B cell (primary cell): ENCODE measurements at regions not wholly inside any gene's neighbourhood (a gene's known extent, or its start where the extent isn't known, plus 50 kb on each side); places are given as distances from the start of the nearest gene placed in this dataset.

Experiments used
- ATAC-seq: fragments of 200-7000 bp; cut with Tn5 transposase; one replicate; pipeline ENCODE4 v1.10.0; 2021; ENCODE audit warnings: low read depth, mild to moderate bottlenecking, moderate number of reproducible peaks, moderate library complexity
- CTCF ChIA-PET: fragments of 350-600 bp; sonication (Branson Sonifier 250); formaldehyde crosslinking; loops from one replicate; lab custom pipeline; 2021; ENCODE audit warnings: antibody characterized with exemption, inconsistent platforms; lab: Charles Lee
- POLR2A ChIA-PET: fragments of 350-600 bp; sonication (Branson Sonifier 250); formaldehyde crosslinking; loops from one replicate; lab custom pipeline; 2021; ENCODE audit warnings: antibody characterized with exemption; lab: Charles Lee
- DNase-seq: peaks from one replicate; pipeline ENCODE4 v3.0.0; 2013
- H2AFZ ChIP-seq: 2 replicates; pipeline ENCODE4 v1.6.1; 2012; ENCODE audit warnings: mild to moderate bottlenecking, low read depth, low read length; ENCODE audit not compliant: insufficient read depth, poor library complexity, severe bottlenecking
- H3K27ac ChIP-seq, 2 donors: 1 replicate in 1 of 2; 2 replicates in 1 of 2; pipeline ENCODE4 v1.5.1; 2012 to 2013; ENCODE audit warnings: low read length in 2 of 2, mild to moderate bottlenecking in 2 of 2, moderate library complexity in 1 of 2
- H3K27me3 ChIP-seq, 4 experiments: fragments of 200-600 bp in 1 of 4; sonication (generic) in 1 of 4; replicated peaks in 1 of 4; 1 replicate in 2 of 4; 2 replicates in 2 of 4; pipeline versions ENCODE4 v1.6.1 to v1.7.0; 2013 to 2016; ENCODE audit warnings: low read length in 3 of 4, mild to moderate bottlenecking in 2 of 4, mixed read lengths in 1 of 4, moderate library complexity in 1 of 4; ENCODE audit not compliant: insufficient read depth in 4 of 4, control insufficient read depth in 3 of 4; ENCODE audit errors: control extremely low read depth in 1 of 4
- H3K36me3 ChIP-seq, 2 experiments: replicated peaks in 1 of 2; 1 replicate in 1 of 2; 2 replicates in 1 of 2; pipeline versions ENCODE4 v1.6.1 to v1.7.1; 2013; ENCODE audit warnings: low read length in 1 of 2; ENCODE audit not compliant: insufficient read depth in 2 of 2, control insufficient read depth in 1 of 2; ENCODE audit errors: control extremely low read depth in 1 of 2, extremely low read depth in 1 of 2
- H3K4me1 ChIP-seq, 2 donors: fragments of 200-600 bp in 1 of 2; sonication (generic) in 1 of 2; 1 replicate in 1 of 2; 2 replicates in 1 of 2; pipeline versions ENCODE4 v1.5.1 to v1.6.1; 2013 to 2017; ENCODE audit warnings: low read length in 2 of 2; ENCODE audit not compliant: control insufficient read depth in 2 of 2, insufficient read depth in 2 of 2
- H3K4me2 ChIP-seq: replicated peaks from 2 replicates; pipeline ENCODE3; 2012; ENCODE audit warnings: mild to moderate bottlenecking, low read depth, low read length; ENCODE audit not compliant: poor library complexity, severe bottlenecking
- H3K4me3 ChIP-seq, 5 experiments: fragments of 200-600 bp in 1 of 5; sonication (generic) in 1 of 5; 1 replicate in 3 of 5; 2 replicates in 2 of 5; pipeline versions ENCODE4 v1.5.1 to v1.7.0; 2011 to 2016; ENCODE audit warnings: low read length in 4 of 5, mild to moderate bottlenecking in 4 of 5, low read depth in 2 of 5, control low read depth in 1 of 5, moderate library complexity in 1 of 5; ENCODE audit not compliant: insufficient read depth in 1 of 5; ENCODE audit errors: control extremely low read depth in 1 of 5, extremely low read depth in 1 of 5
- H3K79me2 ChIP-seq: fragments of 200-600 bp; sonication (generic); one replicate; pipeline ENCODE4 v1.6.0; 2016; ENCODE audit warnings: low read length; ENCODE audit not compliant: control insufficient read depth, insufficient read depth
- H3K9ac ChIP-seq: fragments of 200-600 bp; sonication (generic); 2 replicates; pipeline ENCODE4 v1.6.1; 2017; ENCODE audit warnings: mild to moderate bottlenecking, low read length, moderate library complexity
- H3K9me3 ChIP-seq, 3 donors: one replicate each; pipeline versions ENCODE4 v1.6.1 to v1.7.1; 2013; ENCODE audit warnings: low read length in 2 of 3; ENCODE audit not compliant: control insufficient read depth in 2 of 3, insufficient read depth in 1 of 3; ENCODE audit errors: control extremely low read depth in 1 of 3
- H4K20me1 ChIP-seq: 2 replicates; pipeline ENCODE4 v1.6.0; 2012; ENCODE audit warnings: mild to moderate bottlenecking, low read length; ENCODE audit not compliant: insufficient read depth, control insufficient read depth, poor library complexity, severe bottlenecking
- H3K27ac Mint-ChIP-seq: one replicate; pipeline ENCODE4 v1.8.0; 2021; ENCODE audit warnings: mixed read lengths
- H3K27me3 Mint-ChIP-seq: one replicate; pipeline ENCODE4 v1.8.0; 2021; ENCODE audit warnings: mixed read lengths
- H3K4me1 Mint-ChIP-seq: one replicate; pipeline ENCODE4 v1.8.0; 2021; ENCODE audit warnings: mixed read lengths
- H3K4me3 Mint-ChIP-seq: one replicate; pipeline ENCODE4 v1.8.0; 2021; ENCODE audit warnings: mixed read lengths
- H3K9me3 Mint-ChIP-seq: one replicate; pipeline ENCODE4 v1.8.0; 2022; ENCODE audit warnings: mixed read lengths; ENCODE audit not compliant: insufficient read depth
- CTCF ChIP-seq: fragments of 200-600 bp; IDR thresholded peaks from one replicate; pipeline ENCODE4 v1.8.0; 2022; ENCODE audit warnings: antibody characterized with exemption, mild to moderate bottlenecking
- EZH2 ChIP-seq: IDR thresholded peaks from 2 replicates; pipeline ENCODE4 v1.6.1; 2012; ENCODE audit warnings: borderline replicate concordance, low read depth, mild to moderate bottlenecking, moderate library complexity, low read length; ENCODE audit not compliant: insufficient read depth, poor library complexity, severe bottlenecking
- WGBS: methylation state at CpG from one replicate; pipeline ENCODE4 v1.1.5; 2013; ENCODE audit warnings: missing lambda C conversion rate; ENCODE audit not compliant: insufficient coverage; 5-methylcytosine and 5-hydroxymethylcytosine counted together
- intact Hi-C: fragments of 100-400 bp; cut with micrococcal nuclease; formaldehyde crosslinking; loops from one replicate; pipeline ENCODE4 v1.10.0; 2022

GRCh38 chr12:107436836-107437235 lies 248.8 kb upstream of the PWP1 start:
- Mint-ChIP-seq H3K4me1 (peaks cover 4% of the 10 kb centered on the region), H3K9me3 (no peaks in the 10 kb centered on the region), H3K27ac (no peak overlapping the region), H3K27me3 (peaks cover 3% of the 10 kb centered on the region), H3K4me3 (no peak overlapping the region)
- POLR2A ChIA-PET = no interaction called here
- TF ChIP-seq EZH2 = no peak
- TF ChIP-seq CTCF = no peak
- CTCF ChIA-PET = no interaction called here
- no peaks in the 10 kb centered on the region for H3K9me3 ChIP-seq
- no peak overlapping the region for H3K4me2 ChIP-seq
- no peaks in the 10 kb centered on the region for H3K36me3 ChIP-seq
- ATAC-seq (no peak), DNase-seq (no peak)
- H4K20me1 ChIP-seq = no peaks in the 10 kb centered on the region
- WGBS = 100% methylated on average over 4 of the region's 4 CpGs
- H3K27me3 ChIP-seq = no peaks in the 10 kb centered on the region
- no peak overlapping the region for H3K27ac ChIP-seq
- H3K4me3 ChIP-seq = no peak overlapping the region
- peaks cover 3 to 6% of the 10 kb centered on the region in 2 donors for H3K4me1 ChIP-seq
- intact Hi-C loops = no loop called here
- H2AFZ ChIP-seq = no peak overlapping the region
- no peaks in the 10 kb centered on the region for H3K79me2 ChIP-seq
- no peak overlapping the region for H3K9ac ChIP-seq

GRCh38 chr12:107437954-107438353 lies 247.6 kb upstream of the PWP1 start:
- H4K20me1 ChIP-seq = no peaks in the 10 kb centered on the region
- intact Hi-C loops = no loop called here

More at GRCh38 chr12:107437954-107438353, 247.6 kb upstream of the PWP1 start:
- H3K9me3 Mint-ChIP-seq = no peaks in the 10 kb centered on the region
- ChIA-PET CTCF (no interaction called here), POLR2A (no interaction called here)
- H3K4me1 ChIP-seq = no peaks in the 10 kb centered on the region
- no peaks in the 10 kb centered on the region for H3K36me3 ChIP-seq
- ATAC-seq (no peak), DNase-seq (no peak)
- H3K4me3 ChIP-seq = no peak overlapping the region
- H3K4me2 ChIP-seq = no peak overlapping the region
- WGBS = 83% methylated on average over 5 of the region's 6 CpGs
- no peaks in the 10 kb centered on the region for H3K27me3 ChIP-seq
- no peak for TF ChIP-seq EZH2
- no peak for TF ChIP-seq CTCF
- H2AFZ ChIP-seq = no peak overlapping the region
- H3K27me3 Mint-ChIP-seq = peaks cover 3% of the 10 kb centered on the region
- no peaks in the 10 kb centered on the region for H3K4me1 Mint-ChIP-seq
- H3K79me2 ChIP-seq = no peaks in the 10 kb centered on the region
- H3K27ac ChIP-seq = no peak overlapping the region
- no peak overlapping the region for H3K9ac ChIP-seq
- no peak overlapping the region for H3K27ac Mint-ChIP-seq
- no peak overlapping the region for H3K4me3 Mint-ChIP-seq
- no peaks in the 10 kb centered on the region for H3K9me3 ChIP-seq
